ENCODE measurements at regions not wholly inside any gene's neighbourhood (a gene's known extent, or its start where the extent isn't known, plus 50 kb on each side); places are given as distances from the start of the nearest gene placed in this dataset.

GRCh38 chr9:26470284-26470683, 422.3 kb downstream of the CAAP1 start:
- TF ChIP-seq ZFHX2 (tag by site-specific recombination; conservative IDR thresholded peaks at IDR 0.05) (no peak), REST (tag by site-specific recombination; IDR thresholded peaks at IDR 0.05) (no peak), ZNF274 (IDR thresholded peaks at IDR 0.05; ENCODE audit: low read length) (no peak), ZNF274 (tag by site-specific recombination; IDR thresholded peaks at IDR 0.05; ENCODE audit: borderline replicate concordance) (no peak), CTCF (tag by site-specific recombination; IDR thresholded peaks at IDR 0.05) (no peak), ZNF837 (tag by site-specific recombination; IDR thresholded peaks at IDR 0.05) (no peak), ZNF114 (tag by site-specific recombination; IDR thresholded peaks at IDR 0.05) (no peak), ZNF830 (tag by site-specific recombination; IDR thresholded peaks at IDR 0.05; ENCODE audit: low read depth) (no peak), MEIS1 (CRISPR knock-in tag; IDR thresholded peaks at IDR 0.05; ENCODE audit: borderline replicate concordance) (no peak), BCL6B (tag by site-specific recombination; IDR thresholded peaks at IDR 0.05) (no peak), TCF7L2 (IDR thresholded peaks at IDR 0.05; ENCODE audit: borderline replicate concordance, low read depth, low read length) (no peak), GFI1B (tag by site-specific recombination; IDR thresholded peaks at IDR 0.05) (no peak), ZNF214 (tag by site-specific recombination; IDR thresholded peaks at IDR 0.05; ENCODE audit: borderline replicate concordance) (no peak)

Measured in HEK293 (cell line).